ENCODE measurements at regions not wholly inside any gene's neighbourhood (a gene's known extent, or its start where the extent isn't known, plus 50 kb on each side); places are given as distances from the start of the nearest gene placed in this dataset.

- Histone ChIP-seq H3K4me3 (no peak overlapping the region), H3K27me3 (no peaks in the 10 kb centered on the region), H3K27ac (no peak overlapping the region), H3K9me3 (no peaks in the 10 kb centered on the region), H3K4me1 (no peaks in the 10 kb centered on the region), H3K36me3 (no peaks in the 10 kb centered on the region)
- no peak for DNase-seq
- intact Hi-C loops (cut with DNase I; ENCODE audit: low total_unique reads): no loop called here
- TF ChIP-seq POLR2A (IDR thresholded peaks at IDR 0.05) (no peak), CTCF (IDR thresholded peaks at IDR 0.05) (no peak)
Observed at GRCh38 chr15:35934383-35935049, 388.6 kb upstream of the DPH6 start.

- Histone ChIP-seq H3K4me1 (no peaks in the 10 kb centered on the region), H3K36me3 (no peaks in the 10 kb centered on the region), H3K27me3 (no peaks in the 10 kb centered on the region), H3K4me3 (no peak overlapping the region), H3K27ac (no peak overlapping the region), H3K9me3 (no peaks in the 10 kb centered on the region)
- no peak for DNase-seq
- TF ChIP-seq POLR2A (IDR thresholded peaks at IDR 0.05) (no peak), CTCF (IDR thresholded peaks at IDR 0.05) (no peak)
- intact Hi-C loops (cut with DNase I; ENCODE audit: low total_unique reads): no loop called here
Observed at GRCh38 chr15:35936284-35936683, 390.3 kb upstream of the DPH6 start.

GRCh38 chr15:35937380-35937779 is 391.4 kb upstream of the DPH6 start:
- TF ChIP-seq CTCF (IDR thresholded peaks at IDR 0.05) (no peak), POLR2A (IDR thresholded peaks at IDR 0.05) (no peak)
- H3K4me1 ChIP-seq: no peaks in the 10 kb centered on the region
- no peaks in the 10 kb centered on the region for H3K27me3 ChIP-seq
- intact Hi-C loops (cut with DNase I; ENCODE audit: low total_unique reads): no loop called here
- no peak overlapping the region for H3K4me3 ChIP-seq
- no peak for DNase-seq
- no peaks in the 10 kb centered on the region for H3K36me3 ChIP-seq
- H3K27ac ChIP-seq: no peak overlapping the region
- H3K9me3 ChIP-seq: no peaks in the 10 kb centered on the region

- H3K27ac ChIP-seq: no peak overlapping the region
- no peak for TF ChIP-seq POLR2A (IDR thresholded peaks at IDR 0.05)
- no peak overlapping the region for H3K4me3 ChIP-seq
- DNase-seq: no peak
- no peaks in the 10 kb centered on the region for H3K4me1 ChIP-seq
- no peaks in the 10 kb centered on the region for H3K9me3 ChIP-seq
- no peaks in the 10 kb centered on the region for H3K36me3 ChIP-seq
- no peaks in the 10 kb centered on the region for H3K27me3 ChIP-seq
- intact Hi-C loops (cut with DNase I; ENCODE audit: low total_unique reads): no loop called here
Observed at GRCh38 chr15:35944945-35945585, 399.1 kb upstream of the DPH6 start.

GRCh38 chr15:35953424-35953823 is 407.5 kb upstream of the DPH6 start:
- H3K36me3 ChIP-seq: no peaks in the 10 kb centered on the region

GRCh38 chr15:35956056-35956455 is 410.1 kb upstream of the DPH6 start:
- Histone ChIP-seq H3K4me3 (no peak overlapping the region), H3K9me3 (no peaks in the 10 kb centered on the region), H3K36me3 (no peaks in the 10 kb centered on the region), H3K4me1 (no peaks in the 10 kb centered on the region), H3K27me3 (no peaks in the 10 kb centered on the region), H3K27ac (no peak overlapping the region)
- DNase-seq: no peak
- intact Hi-C loops (cut with DNase I; ENCODE audit: low total_unique reads): no loop called here
- no peak for TF ChIP-seq POLR2A (IDR thresholded peaks at IDR 0.05)
- no peak for TF ChIP-seq CTCF (IDR thresholded peaks at IDR 0.05)

More at GRCh38 chr15:35953424-35953823, 407.5 kb upstream of the DPH6 start:
- no peak for TF ChIP-seq POLR2A (IDR thresholded peaks at IDR 0.05)
- Histone ChIP-seq H3K9me3 (no peaks in the 10 kb centered on the region), H3K4me3 (no peak overlapping the region), H3K27ac (no peak overlapping the region), H3K27me3 (no peaks in the 10 kb centered on the region), H3K4me1 (no peaks in the 10 kb centered on the region)
- intact Hi-C loops (cut with DNase I; ENCODE audit: low total_unique reads): no loop called here
- no peak for DNase-seq
